ENCODE measurements at regions not wholly inside any gene's neighbourhood (a gene's known extent, or its start where the extent isn't known, plus 50 kb on each side); places are given as distances from the start of the nearest gene placed in this dataset.

DNA sequence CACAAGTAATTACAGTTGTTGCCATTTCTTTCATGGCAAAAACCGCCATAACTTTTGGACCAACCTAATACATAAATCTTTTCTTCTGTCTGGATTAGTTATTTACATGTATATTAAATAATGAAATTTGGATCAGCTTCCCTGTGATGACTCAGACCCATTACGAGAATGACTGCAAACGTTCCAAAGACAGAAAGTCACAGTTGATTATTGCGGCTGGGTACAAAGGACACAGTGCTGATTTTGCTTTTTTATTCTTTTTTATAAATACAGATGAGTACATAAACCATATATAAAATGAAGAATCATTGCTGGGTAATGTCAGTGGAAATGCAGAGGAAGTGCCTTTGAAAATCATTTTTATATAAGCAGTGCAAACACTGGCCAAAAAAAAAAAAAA, 126.2 kb downstream of the TWIST2 start:
- H3K4me3 ChIP-seq = no peak overlapping the region
- H3K36me3 ChIP-seq = no peaks in the 10 kb centered on the region
- no peaks in the 10 kb centered on the region for H3K9me3 ChIP-seq
- DNase-seq (no peak), ATAC-seq (ENCODE audit: low FRiP score in 2 of 2) (no peak)
- TF ChIP-seq, protein P1, sequence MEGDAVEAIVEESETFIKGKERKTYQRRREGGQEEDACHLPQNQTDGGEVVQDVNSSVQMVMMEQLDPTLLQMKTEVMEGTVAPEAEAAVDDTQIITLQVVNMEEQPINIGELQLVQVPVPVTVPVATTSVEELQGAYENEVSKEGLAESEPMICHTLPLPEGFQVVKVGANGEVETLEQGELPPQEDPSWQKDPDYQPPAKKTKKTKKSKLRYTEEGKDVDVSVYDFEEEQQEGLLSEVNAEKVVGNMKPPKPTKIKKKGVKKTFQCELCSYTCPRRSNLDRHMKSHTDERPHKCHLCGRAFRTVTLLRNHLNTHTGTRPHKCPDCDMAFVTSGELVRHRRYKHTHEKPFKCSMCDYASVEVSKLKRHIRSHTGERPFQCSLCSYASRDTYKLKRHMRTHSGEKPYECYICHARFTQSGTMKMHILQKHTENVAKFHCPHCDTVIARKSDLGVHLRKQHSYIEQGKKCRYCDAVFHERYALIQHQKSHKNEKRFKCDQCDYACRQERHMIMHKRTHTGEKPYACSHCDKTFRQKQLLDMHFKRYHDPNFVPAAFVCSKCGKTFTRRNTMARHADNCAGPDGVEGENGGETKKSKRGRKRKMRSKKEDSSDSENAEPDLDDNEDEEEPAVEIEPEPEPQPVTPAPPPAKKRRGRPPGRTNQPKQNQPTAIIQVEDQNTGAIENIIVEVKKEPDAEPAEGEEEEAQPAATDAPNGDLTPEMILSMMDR (IDR thresholded peaks at IDR 0.05) = no peak
- TF ChIP-seq POLR2AphosphoS5 (IDR thresholded peaks at IDR 0.05) (no peak), POLR2A (IDR thresholded peaks at IDR 0.05) (no peak), EP300 (IDR thresholded peaks at IDR 0.05) (no peak)
- H3K4me1 ChIP-seq = no peaks in the 10 kb centered on the region
- no peak overlapping the region for H3K27ac ChIP-seq
- H3K27me3 ChIP-seq = no peaks in the 10 kb centered on the region
- WGBS, 2 donors = 75 to 82% methylated on average over 4 of the region's 4 CpGs

DNA sequence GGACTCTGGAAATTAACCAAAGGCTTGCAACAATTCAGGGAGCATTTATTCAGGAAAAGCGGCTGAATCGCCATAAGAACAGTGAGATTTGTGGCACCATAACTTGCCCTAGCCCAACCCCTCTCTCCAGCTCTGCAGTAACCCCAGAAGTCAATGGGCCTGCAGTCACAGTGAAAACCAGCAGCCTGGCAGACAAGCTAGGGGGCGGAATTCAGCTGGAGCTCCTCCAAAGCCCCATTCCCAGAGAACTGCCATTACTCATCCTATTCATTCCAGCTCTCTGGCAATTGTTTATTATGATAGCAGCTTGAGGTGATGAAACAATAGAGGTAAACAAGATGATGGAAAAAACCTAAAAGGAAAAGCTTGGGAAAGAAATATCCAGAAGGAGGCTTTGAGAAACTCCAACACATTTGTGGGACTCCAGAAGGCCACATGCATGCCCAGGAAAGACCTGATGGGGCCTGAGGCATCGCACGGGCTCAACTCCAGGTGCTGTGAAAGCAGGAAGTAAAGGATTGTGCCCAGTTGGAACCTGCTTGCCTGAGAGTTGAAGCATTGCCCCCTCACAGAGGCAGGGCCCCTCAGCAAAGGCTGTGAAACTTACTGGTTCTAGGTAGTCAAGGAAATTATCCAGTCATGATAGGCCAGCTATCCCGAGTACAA, 126.7 kb downstream of the TWIST2 start:
- H3K27ac ChIP-seq = no peak overlapping the region
- no peaks in the 10 kb centered on the region for H3K4me1 ChIP-seq
- 70 to 92% methylated on average over 6 of the region's 6 CpGs for WGBS, 2 donors
- no peak for DNase-seq
- H3K4me3 ChIP-seq = no peak overlapping the region
- H3K27me3 ChIP-seq = no peaks in the 10 kb centered on the region
- peak in 1 of 2 donors; percentile 43 for ATAC-seq (ENCODE audit: low FRiP score in 2 of 2)
- H3K9me3 ChIP-seq = no peaks in the 10 kb centered on the region
- H3K36me3 ChIP-seq = no peaks in the 10 kb centered on the region
- no peak for TF ChIP-seq POLR2A (IDR thresholded peaks at IDR 0.05)
- no peak for TF ChIP-seq EP300 (IDR thresholded peaks at IDR 0.05)

DNA sequence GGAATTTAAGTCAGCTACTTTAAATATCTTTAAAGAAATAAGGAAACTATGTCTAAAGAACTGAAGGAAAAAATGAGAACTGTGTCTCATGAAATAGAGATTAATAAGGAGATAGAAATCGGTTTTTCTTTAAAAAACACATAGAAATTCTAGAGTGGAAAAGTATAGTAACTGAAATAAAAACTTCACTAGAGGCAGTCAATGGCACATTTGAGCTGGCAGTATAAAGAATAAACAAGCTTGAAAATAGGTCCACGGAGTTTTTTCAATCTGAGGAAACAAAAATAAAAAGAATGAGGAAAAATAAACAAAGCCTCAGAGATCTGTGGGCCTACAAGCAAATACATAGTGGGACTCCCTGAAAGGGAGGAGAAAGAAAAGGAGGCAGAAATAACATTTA, 127.5 kb downstream of the TWIST2 start:
- Histone ChIP-seq H3K27ac (no peak overlapping the region), H3K9me3 (no peaks in the 10 kb centered on the region), H3K27me3 (no peaks in the 10 kb centered on the region), H3K4me3 (no peak overlapping the region), H3K36me3 (no peaks in the 10 kb centered on the region), H3K4me1 (no peaks in the 10 kb centered on the region)
- TF ChIP-seq, protein P1 (IDR thresholded peaks at IDR 0.05) = no peak
- TF ChIP-seq EP300 (IDR thresholded peaks at IDR 0.05) (no peak), POLR2AphosphoS5 (IDR thresholded peaks at IDR 0.05) (no peak), POLR2A (IDR thresholded peaks at IDR 0.05) (no peak)
- 53 to 61% methylated on average over 2 of the region's 2 CpGs for WGBS, 2 donors
- no peak for ATAC-seq (ENCODE audit: low FRiP score in 2 of 2)
- DNase-seq = no peak

DNA sequence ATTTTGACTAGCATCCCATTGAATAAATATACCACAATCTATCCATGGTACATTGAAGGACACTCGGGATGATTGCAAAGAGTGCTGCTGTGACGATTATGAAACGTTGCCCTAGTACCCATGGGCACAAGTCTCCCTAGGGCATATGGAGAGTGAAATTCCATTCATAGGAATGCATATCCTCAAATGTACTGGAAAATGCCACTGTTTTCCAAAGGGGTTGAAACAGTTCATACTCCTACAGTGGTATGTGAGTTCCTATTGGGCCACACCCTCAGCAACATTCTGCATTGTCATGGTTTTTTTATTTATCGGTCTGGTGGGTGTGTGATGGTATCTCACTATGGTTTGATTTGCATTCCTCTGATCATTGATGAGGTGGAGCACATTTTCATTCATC, 130.6 kb downstream of the TWIST2 start:
- TF ChIP-seq, protein P1 (IDR thresholded peaks at IDR 0.05) = no peak
- no peak for TF ChIP-seq POLR2AphosphoS5 (IDR thresholded peaks at IDR 0.05)
- TF ChIP-seq EP300 (IDR thresholded peaks at IDR 0.05) = no peak
- no peak for TF ChIP-seq POLR2A (IDR thresholded peaks at IDR 0.05)
- ATAC-seq (ENCODE audit: low FRiP score in 2 of 2) (no peak), DNase-seq (no peak)
- Histone ChIP-seq H3K36me3 (no peaks in the 10 kb centered on the region), H3K27ac (no peak overlapping the region), H3K9me3 (no peaks in the 10 kb centered on the region), H3K27me3 (no peaks in the 10 kb centered on the region), H3K4me3 (no peak overlapping the region), H3K4me1 (no peaks in the 10 kb centered on the region)
- 82 to 88% methylated on average over 4 of the region's 4 CpGs for WGBS, 2 donors

DNA sequence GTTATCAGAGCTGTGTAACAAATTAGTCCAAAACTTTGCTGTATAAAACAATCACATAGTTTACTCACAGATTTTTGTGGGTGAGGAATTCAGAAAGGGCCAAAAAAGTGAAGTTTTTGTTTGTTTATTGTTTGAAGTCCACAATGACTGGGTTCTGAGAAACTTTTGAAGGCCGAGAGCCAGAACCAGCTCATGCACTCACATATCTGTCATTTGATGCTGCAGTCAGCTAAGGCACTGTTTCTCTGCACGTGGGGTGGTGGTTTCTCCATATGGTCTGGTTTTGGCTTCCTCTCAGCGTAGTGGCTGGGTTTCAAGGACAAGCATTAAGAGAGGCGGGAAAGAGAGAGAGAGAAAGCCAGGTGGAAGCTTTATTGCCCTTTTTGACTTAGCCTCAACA, 131.8 kb downstream of the TWIST2 start:
- H3K4me1 ChIP-seq = no peaks in the 10 kb centered on the region
- TF ChIP-seq POLR2AphosphoS5 (IDR thresholded peaks at IDR 0.05) (no peak), EP300 (IDR thresholded peaks at IDR 0.05) (no peak), POLR2A (IDR thresholded peaks at IDR 0.05) (no peak)
- TF ChIP-seq, protein P1 (IDR thresholded peaks at IDR 0.05) = no peak
- WGBS, 2 donors = 64 to 83% methylated on average over 4 of the region's 4 CpGs
- DNase-seq (no peak), ATAC-seq (ENCODE audit: low FRiP score in 2 of 2) (no peak)
- no peak overlapping the region for H3K4me3 ChIP-seq
- no peaks in the 10 kb centered on the region for H3K36me3 ChIP-seq
- H3K9me3 ChIP-seq = no peaks in the 10 kb centered on the region
- H3K27me3 ChIP-seq = no peaks in the 10 kb centered on the region
- H3K27ac ChIP-seq = no peak overlapping the region
